Transverse colon (tissue), 4 donors: ENCODE measurements at regions not wholly inside any gene's neighbourhood (a gene's known extent, or its start where the extent isn't known, plus 50 kb on each side); places are given as distances from the start of the nearest gene placed in this dataset.
"Not testable (repeated sequence)": the region's sequence is repeated elsewhere in the genome, so short reads cannot be mapped to it uniquely, and the experiment has no call there.

Experiments
- DNase-seq: peaks from one replicate; pipeline ENCODE4 v3.0.0-alpha.2; 2019
- H3K27ac ChIP-seq, 4 donors: fragments of 200-600 bp; sonication (generic); 2 replicates each; pipeline ENCODE4 v1.5.1; 2016 to 2018; ENCODE audit warnings: inconsistent platforms in 4 of 4
- H3K27me3 ChIP-seq: fragments of 200-600 bp; sonication (generic); 2 replicates; pipeline ENCODE4 v1.5.1; 2017; ENCODE audit warnings: inconsistent platforms
- H3K36me3 ChIP-seq, 4 donors: fragments of 200-600 bp; sonication (generic); 2 replicates each; pipeline ENCODE4 v1.5.1; 2017 to 2019; ENCODE audit warnings: inconsistent platforms in 4 of 4
- H3K4me1 ChIP-seq, 4 donors: fragments of 200-600 bp; sonication (generic); 2 replicates each; pipeline ENCODE4 v1.5.1; 2017 to 2020; ENCODE audit warnings: inconsistent platforms in 4 of 4
- H3K4me3 ChIP-seq, 4 donors: fragments of 200-600 bp; sonication (generic); 1 replicate in 1 of 4; 2 replicates in 3 of 4; pipeline versions ENCODE4 v1.5.1 to v1.6.1; 2017 to 2019; ENCODE audit warnings: inconsistent platforms in 4 of 4
- H3K9me3 ChIP-seq, 2 donors: fragments of 200-600 bp; sonication (generic); 2 replicates each; pipeline ENCODE4 v1.5.1; 2017 to 2019; ENCODE audit warnings: inconsistent platforms in 2 of 2
- EP300 ChIP-seq: sonication (generic); formaldehyde crosslinking; IDR thresholded peaks from one replicate; pipeline ENCODE4 v1.6.1; 2017; ENCODE audit warnings: antibody characterized with exemption, low read depth
- POLR2A ChIP-seq: fragments of 450-650 bp; IDR thresholded peaks from one replicate; pipeline ENCODE4 v1.6.1; 2016; ENCODE audit warnings: antibody characterized with exemption, mild to moderate bottlenecking, moderate library complexity
- POLR2AphosphoS5 ChIP-seq, 3 donors: sonication (generic); formaldehyde crosslinking; IDR thresholded peaks; one replicate each; pipeline ENCODE4 v1.6.1; 2016; ENCODE audit warnings: antibody characterized with exemption in 3 of 3
- WGBS, 2 donors: methylation state at CpG; one replicate each; pipeline ENCODE4 v1.1.5; 2018; ENCODE audit warnings: low coverage in 1 of 2; 5-methylcytosine and 5-hydroxymethylcytosine counted together
- in situ Hi-C, 4 donors: fragments of 200-750 bp; cut with MboI; loops; one replicate each; pipeline versions ENCODE4 v1.15.0 to v1.15.1; 2017; ENCODE audit warnings: low sequenced_read_pairs in 3 of 4, low pct_ligation_motif_present in 1 of 4, low pct_unique_long_range_greater_than_20kb in 1 of 4
- intact Hi-C: fragments of 100-400 bp; cut with DNase I; formaldehyde crosslinking; loops from one replicate; pipeline ENCODE4 v1.15.1; 2023; ENCODE audit warnings: low total_unique reads
- TF ChIP-seq, protein P1 (sequence below), 5 experiments: fragments of 200-600 bp in 3 of 5; fragments of 450-650 bp in 2 of 5; sonication (generic) in 3 of 5; IDR thresholded peaks; 1 replicate in 2 of 5; 2 replicates in 3 of 5; pipeline ENCODE4 v1.5.1; 2016 to 2017; ENCODE audit warnings: antibody characterized with exemption in 5 of 5, inconsistent platforms in 3 of 5, mild to moderate bottlenecking in 2 of 5, moderate library complexity in 1 of 5

DNA sequence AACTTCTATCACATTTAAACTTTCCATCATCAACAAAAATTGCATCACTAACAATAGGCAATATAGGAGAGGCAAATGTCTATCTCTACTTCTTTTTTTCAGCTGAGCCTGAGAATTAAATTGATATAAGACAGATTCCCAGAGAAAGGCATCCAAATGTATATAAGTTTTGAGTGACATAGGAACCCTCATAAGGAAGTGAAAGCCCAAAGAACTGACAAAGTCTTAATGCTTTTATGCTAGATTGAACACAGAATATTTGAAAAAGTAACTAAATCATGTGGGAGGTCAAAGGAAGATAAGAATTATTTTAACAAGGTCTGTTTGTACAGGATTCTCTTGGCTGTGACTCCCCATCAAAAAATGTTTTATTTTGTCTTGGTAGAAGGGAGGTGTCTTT is 714.9 kb downstream of the GRXCR1 start:
- no peak for DNase-seq
- H3K36me3 ChIP-seq: no peaks in the 10 kb centered on the region
- TF ChIP-seq POLR2A (no peak), EP300 (no peak), POLR2AphosphoS5 (IDR thresholded peaks at IDR 0.05) (no peak)
- TF ChIP-seq, protein P1, sequence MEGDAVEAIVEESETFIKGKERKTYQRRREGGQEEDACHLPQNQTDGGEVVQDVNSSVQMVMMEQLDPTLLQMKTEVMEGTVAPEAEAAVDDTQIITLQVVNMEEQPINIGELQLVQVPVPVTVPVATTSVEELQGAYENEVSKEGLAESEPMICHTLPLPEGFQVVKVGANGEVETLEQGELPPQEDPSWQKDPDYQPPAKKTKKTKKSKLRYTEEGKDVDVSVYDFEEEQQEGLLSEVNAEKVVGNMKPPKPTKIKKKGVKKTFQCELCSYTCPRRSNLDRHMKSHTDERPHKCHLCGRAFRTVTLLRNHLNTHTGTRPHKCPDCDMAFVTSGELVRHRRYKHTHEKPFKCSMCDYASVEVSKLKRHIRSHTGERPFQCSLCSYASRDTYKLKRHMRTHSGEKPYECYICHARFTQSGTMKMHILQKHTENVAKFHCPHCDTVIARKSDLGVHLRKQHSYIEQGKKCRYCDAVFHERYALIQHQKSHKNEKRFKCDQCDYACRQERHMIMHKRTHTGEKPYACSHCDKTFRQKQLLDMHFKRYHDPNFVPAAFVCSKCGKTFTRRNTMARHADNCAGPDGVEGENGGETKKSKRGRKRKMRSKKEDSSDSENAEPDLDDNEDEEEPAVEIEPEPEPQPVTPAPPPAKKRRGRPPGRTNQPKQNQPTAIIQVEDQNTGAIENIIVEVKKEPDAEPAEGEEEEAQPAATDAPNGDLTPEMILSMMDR (IDR thresholded peaks at IDR 0.05): no peak
- no peak overlapping the region for H3K4me3 ChIP-seq
- H3K27ac ChIP-seq: no peak overlapping the region
- intact Hi-C loops (no loop called here), in situ Hi-C loops (no loop called here)
- no peaks in the 10 kb centered on the region for H3K4me1 ChIP-seq
- H3K9me3 ChIP-seq: no peaks in the 10 kb centered on the region
- no peaks in the 10 kb centered on the region for H3K27me3 ChIP-seq

DNA sequence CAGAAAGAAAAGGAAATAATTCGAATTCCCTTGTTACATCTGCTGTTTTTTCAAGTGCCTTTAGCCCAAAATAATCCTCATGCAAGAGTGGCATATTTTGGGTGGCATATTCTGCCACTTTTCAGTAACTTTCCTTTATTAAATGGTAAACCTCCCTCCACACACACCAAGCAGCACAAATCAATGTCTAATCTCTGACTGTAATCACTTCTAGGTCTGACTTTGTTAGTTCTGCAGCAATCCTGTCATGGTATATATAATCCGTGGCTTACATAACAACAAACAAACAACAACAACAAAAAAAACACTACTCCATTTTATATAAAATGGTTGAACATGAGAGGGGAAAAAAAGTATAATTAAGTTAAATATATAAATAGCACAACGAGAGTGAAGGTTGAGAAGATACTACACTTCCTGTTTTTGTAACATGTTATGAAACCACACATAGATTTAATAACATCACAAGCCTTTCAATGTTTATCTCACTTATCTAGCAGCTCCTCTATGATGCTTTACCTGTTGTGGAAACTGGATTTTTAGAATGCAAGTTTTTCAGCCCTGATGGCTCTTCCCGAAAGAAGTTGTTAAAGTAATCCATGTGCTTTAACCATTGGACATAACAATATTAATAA is 715.4 kb downstream of the GRXCR1 start:
- H3K27me3 ChIP-seq: no peaks in the 10 kb centered on the region
- H3K9me3 ChIP-seq: no peaks in the 10 kb centered on the region
- intact Hi-C loops (no loop called here), in situ Hi-C loops (no loop called here)
- no peaks in the 10 kb centered on the region for H3K4me1 ChIP-seq
- no peaks in the 10 kb centered on the region for H3K36me3 ChIP-seq
- H3K27ac ChIP-seq: no peak overlapping the region
- TF ChIP-seq, protein P1 (IDR thresholded peaks at IDR 0.05): no peak
- TF ChIP-seq POLR2A (no peak), POLR2AphosphoS5 (IDR thresholded peaks at IDR 0.05) (no peak), EP300 (no peak)
- WGBS, 2 donors: 57 to 65% methylated on average over 4 of the region's 4 CpGs
- no peak overlapping the region for H3K4me3 ChIP-seq
- no peak for DNase-seq

DNA sequence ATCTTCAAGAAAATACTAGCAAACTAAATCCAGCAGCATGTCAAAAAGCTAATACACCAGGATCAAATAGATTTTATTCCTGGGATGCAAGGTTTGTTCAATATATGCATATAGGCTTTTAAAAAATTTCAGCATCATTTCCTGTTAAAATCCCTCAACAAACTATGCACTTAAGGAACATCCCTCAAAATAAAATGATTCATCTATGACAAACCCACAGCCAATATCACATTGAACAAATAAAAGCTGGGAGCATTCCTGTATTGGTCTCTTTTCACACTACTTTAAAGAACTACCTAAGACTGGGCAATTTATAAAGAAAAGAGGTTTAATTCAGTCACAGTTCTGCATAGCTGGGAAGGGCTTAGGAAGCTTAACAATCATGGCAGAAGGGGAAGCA is 726.7 kb downstream of the GRXCR1 start:
- H3K27me3 ChIP-seq: no peaks in the 10 kb centered on the region
- H3K27ac ChIP-seq: no peak overlapping the region
- intact Hi-C loops (no loop called here), in situ Hi-C loops (no loop called here)
- H3K9me3 ChIP-seq: peaks cover 0 to 5% of the 10 kb centered on the region in 2 donors
- H3K4me3 ChIP-seq: no peak overlapping the region
- TF ChIP-seq POLR2AphosphoS5 (IDR thresholded peaks at IDR 0.05) (no peak), POLR2A (no peak), EP300 (no peak)
- TF ChIP-seq, protein P1 (IDR thresholded peaks at IDR 0.05): no peak
- DNase-seq: no peak
- no peaks in the 10 kb centered on the region for H3K4me1 ChIP-seq
- no peaks in the 10 kb centered on the region for H3K36me3 ChIP-seq

DNA sequence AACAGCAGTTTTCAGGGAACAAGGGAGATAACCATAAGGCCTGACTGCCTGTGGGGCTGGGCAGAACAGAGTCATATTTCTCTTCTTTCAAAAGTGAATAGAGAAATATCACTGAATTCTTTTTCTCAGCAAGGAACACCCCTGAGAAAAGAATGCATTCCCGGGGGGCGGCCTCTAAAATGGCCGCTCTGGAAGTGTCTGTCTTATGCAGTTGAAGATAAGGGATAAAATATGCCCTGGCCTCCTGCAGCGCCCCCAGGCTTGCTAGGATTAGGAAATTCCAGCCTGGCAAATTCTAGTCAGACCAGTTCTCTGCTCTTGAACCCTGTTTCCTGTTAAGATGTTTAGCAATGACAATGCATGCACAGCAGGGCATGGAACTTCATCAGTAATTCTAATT is 745.4 kb downstream of the GRXCR1 start:
- H3K27ac ChIP-seq, H3K27me3 ChIP-seq, H3K36me3 ChIP-seq, DNase-seq, in situ Hi-C loops, H3K4me1 ChIP-seq, H3K4me3 ChIP-seq, intact Hi-C loops, H3K9me3 ChIP-seq: not testable (repeated sequence)
- 93% methylated on average over 4 of the region's 4 CpGs; no CpG with 5 or more reads in 1 of the 2 donors for WGBS, 2 donors

DNA sequence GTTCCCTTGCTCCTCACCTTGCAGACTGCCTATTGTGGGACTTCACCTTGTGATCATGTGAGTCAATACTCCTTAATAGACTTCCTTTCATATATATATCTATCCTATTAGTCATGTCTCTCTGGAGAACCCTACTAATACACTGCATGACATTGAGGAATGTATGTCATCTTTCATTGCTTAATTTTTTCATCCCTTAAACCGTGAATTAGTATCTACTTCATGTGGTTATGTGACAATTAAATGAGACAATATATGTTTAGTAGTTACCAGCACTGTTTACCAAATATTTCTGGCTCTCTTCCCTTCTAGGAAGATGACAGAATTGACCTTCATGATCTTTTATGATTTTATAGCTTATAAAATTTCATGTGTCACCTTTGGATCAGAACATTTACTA is 759.5 kb downstream of the GRXCR1 start:
- 58% methylated on average over 1 of the region's 1 CpG; no CpG with 5 or more reads in 1 of the 2 donors for WGBS, 2 donors
- Histone ChIP-seq H3K9me3 (peaks cover 0 to 8% of the 10 kb centered on the region in 2 donors), H3K27ac (no peak overlapping the region), H3K4me3 (no peak overlapping the region), H3K4me1 (no peaks in the 10 kb centered on the region), H3K36me3 (no peaks in the 10 kb centered on the region), H3K27me3 (no peaks in the 10 kb centered on the region)
- in situ Hi-C loops: no loop called here
- DNase-seq: no peak
- TF ChIP-seq EP300 (no peak), POLR2AphosphoS5 (IDR thresholded peaks at IDR 0.05) (no peak), POLR2A (no peak)
- TF ChIP-seq, protein P1 (IDR thresholded peaks at IDR 0.05): no peak
- intact Hi-C loops: no loop called here

DNA sequence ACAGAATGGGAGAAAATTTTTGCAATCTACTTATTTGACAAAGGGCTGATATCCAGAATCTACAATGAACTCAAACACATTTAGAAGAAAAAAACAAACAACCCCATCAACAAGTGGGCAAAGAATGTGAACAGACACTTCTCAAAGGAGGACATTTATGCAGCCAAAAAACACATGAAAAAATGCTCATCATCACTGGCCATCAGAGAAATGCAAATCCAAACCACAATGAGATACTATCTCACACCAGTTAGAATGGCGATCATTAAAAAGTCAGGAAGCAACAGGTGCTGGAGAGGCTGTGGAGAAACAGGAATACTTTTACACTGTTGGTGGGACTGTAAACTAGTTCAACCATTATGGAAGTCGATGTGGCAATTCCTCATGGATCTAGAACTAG is 767.0 kb downstream of the GRXCR1 start:
- H3K36me3 ChIP-seq, H3K4me3 ChIP-seq, H3K4me1 ChIP-seq, H3K27ac ChIP-seq, DNase-seq, in situ Hi-C loops, H3K9me3 ChIP-seq, H3K27me3 ChIP-seq: not testable (repeated sequence)
- 55 to 69% methylated on average over 2 of the region's 2 CpGs for WGBS, 2 donors
- intact Hi-C loops: loop anchor here (2.0 kb wide), 1 partner anchor 43 kb away; no protein-coding TSS in a partner anchor

DNA sequence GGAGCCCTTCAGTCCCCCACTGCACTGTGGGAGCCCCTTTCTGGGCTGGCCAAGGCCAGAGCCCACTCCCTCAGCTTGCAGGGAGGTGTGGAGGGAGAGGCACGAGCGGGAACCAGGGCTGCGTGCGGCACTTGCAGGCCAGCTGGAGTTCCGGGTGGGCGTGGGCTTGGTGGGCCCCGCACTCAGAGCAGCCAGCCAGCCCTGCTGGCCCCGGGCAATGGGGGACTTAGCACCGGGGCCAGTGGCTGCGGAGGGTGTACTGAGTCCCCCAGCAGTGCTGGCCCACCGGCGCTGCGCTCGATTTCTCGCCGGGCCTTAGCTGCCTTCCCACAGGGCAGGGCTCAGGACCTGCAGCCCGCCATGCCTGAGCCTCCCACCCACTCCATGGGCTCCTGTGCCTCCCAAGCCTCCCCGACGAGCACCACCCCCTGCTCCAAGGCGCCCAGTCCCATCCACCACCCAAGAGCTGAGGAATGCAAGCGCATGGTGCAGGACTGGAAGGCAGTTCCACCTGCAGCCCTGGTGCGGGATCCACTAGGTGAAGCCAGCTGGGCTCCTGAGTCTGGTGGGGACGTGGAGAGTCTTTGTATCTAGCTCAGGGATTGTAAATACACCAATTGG is 776.2 kb downstream of the KCTD8 start:
- H3K4me3 ChIP-seq, H3K27me3 ChIP-seq, H3K4me1 ChIP-seq, DNase-seq, in situ Hi-C loops, H3K9me3 ChIP-seq, intact Hi-C loops, H3K36me3 ChIP-seq, H3K27ac ChIP-seq: not testable (repeated sequence)
- 88% methylated on average over 10 of the region's 23 CpGs; no CpG with 5 or more reads in 1 of the 2 donors for WGBS, 2 donors
